Mesothelial cell of epicardium (in vitro differentiated cells): ENCODE measurements at regions not wholly inside any gene's neighbourhood (a gene's known extent, or its start where the extent isn't known, plus 50 kb on each side); places are given as distances from the start of the nearest gene placed in this dataset.

Source experiments
- DNase-seq, 2 experiments: peaks; one replicate each; pipeline ENCODE4 v3.0.0; 2021; ENCODE audit warnings: low spot score in 2 of 2; ENCODE audit not compliant: unreplicated experiment in 2 of 2
- H3K27ac Mint-ChIP-seq: 2 replicates; pipeline ENCODE4 v1.8.0; 2021; ENCODE audit warnings: mixed read lengths
- H3K27me3 Mint-ChIP-seq: 2 replicates; pipeline ENCODE4 v1.8.0; 2021; ENCODE audit warnings: low read depth, mixed read lengths
- H3K36me3 Mint-ChIP-seq: 2 replicates; pipeline ENCODE4 v1.8.0; 2021; ENCODE audit warnings: mixed read lengths
- H3K4me1 Mint-ChIP-seq: 2 replicates; pipeline ENCODE4 v1.8.0; 2021; ENCODE audit warnings: mixed read lengths
- H3K4me3 Mint-ChIP-seq: 2 replicates; pipeline ENCODE4 v1.8.0; 2021; ENCODE audit warnings: mild to moderate bottlenecking, moderate library complexity, mixed read lengths
- H3K9me3 Mint-ChIP-seq: 2 replicates; pipeline ENCODE4 v1.8.0; 2021; ENCODE audit warnings: mixed read lengths
- TF ChIP-seq, protein P1 (sequence below): fragments of 200-600 bp; sonication (generic); IDR thresholded peaks from one replicate; pipeline ENCODE4 v1.5.0; 2021; ENCODE audit warnings: antibody characterized with exemption; ENCODE audit not compliant: unreplicated experiment

DNA sequence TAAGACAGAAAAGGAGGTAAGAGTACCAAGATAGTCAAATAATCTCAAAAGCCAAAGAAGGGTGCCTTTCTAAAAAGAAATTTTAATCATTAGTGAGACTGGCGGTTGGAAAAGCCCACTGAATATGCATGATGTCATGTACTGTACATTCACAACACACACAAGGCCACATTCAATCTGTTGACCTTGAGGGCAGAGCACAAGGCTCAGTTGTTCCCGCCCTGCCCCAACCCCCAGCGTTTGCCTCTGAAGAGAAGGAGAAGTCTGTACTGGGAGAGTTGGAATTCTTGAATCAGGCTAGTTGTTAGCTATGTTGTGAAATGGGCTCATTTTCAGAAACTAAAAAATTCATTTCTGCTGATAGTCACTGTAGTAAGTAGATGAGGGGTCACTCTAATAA lies 50.2 kb upstream of the NID2 start:
- peaks cover 3% of the 10 kb centered on the region for H3K9me3 Mint-ChIP-seq
- TF ChIP-seq, protein P1, sequence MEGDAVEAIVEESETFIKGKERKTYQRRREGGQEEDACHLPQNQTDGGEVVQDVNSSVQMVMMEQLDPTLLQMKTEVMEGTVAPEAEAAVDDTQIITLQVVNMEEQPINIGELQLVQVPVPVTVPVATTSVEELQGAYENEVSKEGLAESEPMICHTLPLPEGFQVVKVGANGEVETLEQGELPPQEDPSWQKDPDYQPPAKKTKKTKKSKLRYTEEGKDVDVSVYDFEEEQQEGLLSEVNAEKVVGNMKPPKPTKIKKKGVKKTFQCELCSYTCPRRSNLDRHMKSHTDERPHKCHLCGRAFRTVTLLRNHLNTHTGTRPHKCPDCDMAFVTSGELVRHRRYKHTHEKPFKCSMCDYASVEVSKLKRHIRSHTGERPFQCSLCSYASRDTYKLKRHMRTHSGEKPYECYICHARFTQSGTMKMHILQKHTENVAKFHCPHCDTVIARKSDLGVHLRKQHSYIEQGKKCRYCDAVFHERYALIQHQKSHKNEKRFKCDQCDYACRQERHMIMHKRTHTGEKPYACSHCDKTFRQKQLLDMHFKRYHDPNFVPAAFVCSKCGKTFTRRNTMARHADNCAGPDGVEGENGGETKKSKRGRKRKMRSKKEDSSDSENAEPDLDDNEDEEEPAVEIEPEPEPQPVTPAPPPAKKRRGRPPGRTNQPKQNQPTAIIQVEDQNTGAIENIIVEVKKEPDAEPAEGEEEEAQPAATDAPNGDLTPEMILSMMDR, result no peak
- H3K4me1 Mint-ChIP-seq, result no peaks in the 10 kb centered on the region
- no peak overlapping the region for H3K4me3 Mint-ChIP-seq
- DNase-seq, result no peak
- H3K27me3 Mint-ChIP-seq, result peaks cover 4% of the 10 kb centered on the region
- no peak overlapping the region for H3K27ac Mint-ChIP-seq
- no peaks in the 10 kb centered on the region for H3K36me3 Mint-ChIP-seq
